HG02973 (cell line): ENCODE measurements at regions not wholly inside any gene's neighbourhood (a gene's known extent, or its start where the extent isn't known, plus 50 kb on each side); places are given as distances from the start of the nearest gene placed in this dataset.

Experiments used
- ATAC-seq: cut with Tn5 transposase; IDR thresholded peaks from one replicate; pipeline ENCODE4 v1.9.1; 2021; ENCODE audit warnings: moderate library complexity; ENCODE audit not compliant: unreplicated experiment

- no peak for ATAC-seq
Measured at GRCh38 chr12:91931111-91931510, 214.5 kb downstream of the BTG1 start.

DNA sequence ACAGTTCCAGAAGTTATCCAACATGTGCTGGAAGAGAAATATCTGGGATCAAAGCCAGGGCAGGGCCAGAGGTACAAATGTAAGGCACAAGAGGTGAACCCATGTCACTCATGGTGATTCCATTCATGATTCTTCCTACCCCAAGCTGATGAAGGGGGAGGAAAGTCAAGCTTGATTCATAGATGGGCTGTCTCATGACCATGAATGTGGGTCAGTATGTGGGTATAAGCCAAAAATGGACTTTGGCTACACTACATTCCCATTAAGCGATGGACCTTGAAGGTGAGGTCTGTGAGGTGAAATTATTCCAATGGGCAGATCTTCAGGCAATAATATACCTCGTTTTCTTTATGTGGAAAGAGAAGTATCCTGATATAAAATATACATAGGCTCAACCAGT is 217.1 kb downstream of the BTG1 start:
- no peak for ATAC-seq

DNA sequence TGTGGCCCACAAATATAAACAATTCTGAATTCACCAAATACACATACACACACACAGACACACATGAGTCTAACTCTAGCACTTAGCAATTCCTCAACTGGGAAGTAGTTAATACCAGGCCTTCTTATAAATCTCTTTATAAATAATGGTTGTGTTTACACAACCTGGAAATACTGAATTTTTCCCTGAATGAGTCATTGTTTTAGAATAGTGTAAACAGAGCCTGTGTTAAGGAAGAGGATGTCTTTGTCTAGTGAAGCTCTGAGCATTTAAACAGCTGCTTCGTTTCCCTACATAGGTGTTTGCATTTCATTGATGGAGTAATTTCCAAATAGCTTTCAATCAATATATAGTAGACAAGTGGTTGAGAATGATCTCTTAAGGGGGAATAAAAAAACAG is 218.8 kb downstream of the BTG1 start:
- no peak for ATAC-seq

DNA sequence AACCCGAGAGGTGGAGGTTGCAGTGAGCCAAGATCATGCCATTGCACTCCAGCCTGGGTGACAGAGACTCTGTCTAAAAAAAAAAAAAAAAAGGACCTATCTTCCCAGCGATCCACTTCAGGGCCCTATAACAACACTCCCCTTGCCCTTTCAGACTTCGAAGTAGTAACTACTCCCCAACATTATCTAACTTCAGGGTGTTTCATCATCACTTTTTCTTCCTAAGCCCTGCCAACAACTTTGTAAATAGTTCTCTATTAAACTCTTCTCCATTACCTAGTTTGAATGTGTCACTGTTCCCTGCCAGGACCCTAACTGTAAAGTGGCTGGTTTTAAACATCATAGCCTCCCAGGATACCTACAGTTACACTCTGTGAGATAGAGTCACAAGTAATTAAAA is 220.8 kb downstream of the BTG1 start:
- ATAC-seq, result no peak

GRCh38 chr12:91923864-91924263 is 221.8 kb downstream of the BTG1 start:
- ATAC-seq, result no peak

DNA sequence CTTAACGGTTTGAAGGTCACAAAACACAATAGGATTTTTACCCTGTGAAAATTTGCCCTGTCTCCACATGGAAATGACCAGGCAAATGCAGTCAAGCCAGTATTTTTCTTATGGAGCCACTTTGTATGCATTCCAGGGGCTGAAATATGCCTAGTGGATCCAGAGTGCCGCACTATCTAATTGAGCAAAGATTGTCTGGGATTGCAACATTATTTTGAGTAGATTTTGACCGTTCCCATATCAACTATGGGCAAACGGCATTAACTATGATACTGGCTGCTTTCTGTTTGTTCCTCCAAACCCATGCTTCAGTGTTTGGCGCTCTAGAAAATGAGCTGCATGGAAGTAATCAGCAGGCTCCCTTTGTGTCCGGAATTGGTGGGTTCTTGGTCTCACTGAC is 223.0 kb downstream of the BTG1 start:
- ATAC-seq, result no peak

DNA sequence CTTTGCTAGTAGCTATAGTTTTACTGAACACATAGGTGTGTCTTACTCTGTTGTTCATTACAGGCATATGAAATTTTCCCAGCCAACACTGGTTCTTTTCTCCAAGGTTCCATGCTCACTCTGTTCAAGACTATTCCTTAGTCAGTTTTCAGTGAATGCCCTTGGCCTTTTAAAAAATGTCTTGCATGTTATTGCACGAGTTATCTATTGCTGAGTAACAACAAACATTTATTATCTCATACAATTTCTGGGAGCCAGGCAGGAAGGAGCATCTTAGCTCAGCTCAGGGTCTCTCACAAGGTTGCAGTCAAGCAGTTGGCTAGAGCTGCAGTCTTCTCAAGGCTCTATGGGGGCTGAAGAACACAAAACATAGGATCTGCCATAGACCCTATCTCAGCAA is 223.5 kb downstream of the BTG1 start:
- ATAC-seq, result no peak

DNA sequence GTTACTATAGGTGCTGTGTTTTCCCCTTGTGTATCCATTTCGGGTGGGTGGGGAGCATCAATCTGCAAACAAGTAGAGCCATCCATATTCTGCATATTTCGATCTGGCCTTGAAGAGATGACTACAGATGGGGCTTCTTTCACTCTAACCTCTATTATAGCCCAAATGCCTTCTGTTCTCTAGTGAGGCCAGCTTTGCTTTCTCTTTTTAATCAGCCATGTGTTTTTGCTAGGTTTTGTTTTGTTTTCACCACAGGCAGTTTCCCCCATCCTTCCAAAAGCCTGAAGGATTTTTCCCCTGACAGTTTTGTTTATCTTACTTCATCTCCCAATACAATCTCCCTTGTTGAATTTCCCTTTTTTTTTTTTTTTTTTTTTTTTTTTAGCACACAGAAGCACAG is 224.1 kb downstream of the BTG1 start:
- ATAC-seq, result no peak

DNA sequence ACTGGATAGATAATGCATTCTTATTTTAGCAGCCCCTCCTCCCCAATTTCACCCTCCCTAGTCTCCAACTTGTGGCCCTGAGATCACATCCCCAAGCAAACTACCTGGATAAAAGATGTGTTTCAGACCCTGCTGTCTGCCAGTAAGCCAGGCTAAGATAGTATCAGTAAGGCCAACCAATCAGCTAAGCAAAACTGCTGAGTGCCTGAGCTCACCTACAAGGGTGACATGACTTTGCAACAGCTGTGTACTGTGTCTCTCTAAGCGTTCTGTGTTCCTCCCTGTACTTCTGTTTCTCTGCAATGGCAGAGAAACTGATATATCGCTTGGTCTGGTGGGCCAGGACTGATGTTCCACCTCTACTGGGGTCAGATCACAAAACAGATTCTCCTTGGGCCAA is 224.9 kb downstream of the BTG1 start:
- no peak for ATAC-seq

GRCh38 chr12:91920276-91920675 is 225.4 kb downstream of the BTG1 start:
- no peak for ATAC-seq

GRCh38 chr12:91918431-91918830 is 227.2 kb downstream of the BTG1 start:
- ATAC-seq, result no peak

- ATAC-seq, result no peak
Measured at GRCh38 chr12:91914701-91915100, 230.9 kb downstream of the BTG1 start.

GRCh38 chr12:91913651-91914050 is 232.0 kb downstream of the BTG1 start:
- no peak for ATAC-seq

GRCh38 chr12:91913124-91913523 is 232.5 kb downstream of the BTG1 start:
- ATAC-seq, result no peak

DNA sequence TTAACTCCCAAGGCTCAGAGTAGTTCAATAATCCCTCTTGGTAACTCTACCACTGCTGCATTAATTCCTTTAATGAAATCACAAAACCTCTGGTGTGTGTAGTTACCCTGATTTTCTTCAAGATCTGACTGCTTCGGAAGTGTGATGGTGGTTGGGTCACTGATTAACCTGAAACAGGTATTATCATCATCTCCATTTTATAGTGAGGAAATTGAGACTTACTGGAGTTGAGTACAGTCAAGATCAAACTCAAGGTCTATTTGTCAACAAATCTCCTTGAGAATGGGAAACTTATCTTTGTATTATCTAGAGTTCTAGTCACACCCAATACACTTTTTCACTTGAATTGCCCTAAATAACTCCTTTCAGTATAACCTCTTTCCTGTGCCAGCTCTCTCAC is 233.5 kb downstream of the BTG1 start:
- no peak for ATAC-seq

DNA sequence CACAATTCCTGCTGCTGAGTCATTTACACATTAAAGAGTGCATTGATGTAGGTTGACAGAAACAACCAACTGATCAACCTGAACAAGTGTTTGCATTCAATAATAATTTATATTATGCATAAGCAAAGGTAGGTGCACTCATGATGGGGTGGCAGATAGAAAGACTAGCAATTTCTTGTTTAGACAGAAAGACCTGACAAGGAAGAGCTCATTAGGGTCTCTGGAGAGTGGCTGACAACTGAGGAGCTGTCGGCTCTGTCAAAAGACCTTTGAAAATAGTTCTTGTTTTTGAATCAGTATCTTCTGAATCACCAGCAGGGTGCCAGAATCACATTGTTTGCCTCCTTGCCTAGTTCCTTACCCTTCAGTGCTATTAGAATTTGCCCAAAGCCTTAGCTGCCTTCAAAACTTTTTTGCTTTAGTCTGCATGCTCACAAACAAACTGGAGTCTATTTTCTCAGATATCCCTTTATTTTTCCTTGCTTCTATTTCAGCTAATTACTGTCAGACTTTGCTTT is 234.7 kb downstream of the BTG1 start:
- no peak for ATAC-seq

- no peak for ATAC-seq
Measured at GRCh38 chr12:91902860-91903683, 242.6 kb downstream of the BTG1 start.

DNA sequence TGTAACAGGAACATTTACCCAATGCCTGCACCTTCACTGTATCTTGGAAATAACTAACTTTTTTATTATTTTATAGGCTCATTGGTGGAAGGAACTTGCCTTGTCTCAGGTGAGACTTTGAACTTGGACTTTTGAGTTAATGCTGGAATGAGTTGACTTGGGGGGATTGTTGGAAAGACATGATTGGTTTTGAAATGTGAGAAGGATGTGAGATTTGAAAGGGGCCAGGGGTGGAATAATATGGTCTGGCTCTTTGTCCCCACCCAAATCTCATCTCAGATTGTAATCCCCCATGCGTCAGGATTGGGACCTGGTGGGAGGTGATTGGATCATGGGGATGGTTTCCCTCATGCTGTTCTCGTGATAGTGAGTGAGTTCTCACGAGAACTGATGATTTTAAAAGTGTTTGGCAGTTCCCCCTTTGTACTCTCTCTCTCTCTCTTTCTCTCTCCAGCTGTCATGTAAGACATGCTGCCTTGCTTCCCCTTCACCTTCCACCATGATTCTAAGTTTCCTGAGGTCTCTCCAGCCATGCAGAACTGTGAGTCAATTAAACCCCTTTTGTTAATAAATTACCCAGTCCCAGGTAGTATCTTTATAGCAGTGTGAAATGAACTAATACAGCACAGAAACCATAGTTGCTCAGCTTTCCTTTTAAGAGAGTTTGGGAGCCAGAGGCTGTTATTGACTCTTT is 244.1 kb downstream of the BTG1 start:
- no peak for ATAC-seq

GRCh38 chr12:91900971-91901370 is 244.7 kb downstream of the BTG1 start:
- ATAC-seq, result no peak

DNA sequence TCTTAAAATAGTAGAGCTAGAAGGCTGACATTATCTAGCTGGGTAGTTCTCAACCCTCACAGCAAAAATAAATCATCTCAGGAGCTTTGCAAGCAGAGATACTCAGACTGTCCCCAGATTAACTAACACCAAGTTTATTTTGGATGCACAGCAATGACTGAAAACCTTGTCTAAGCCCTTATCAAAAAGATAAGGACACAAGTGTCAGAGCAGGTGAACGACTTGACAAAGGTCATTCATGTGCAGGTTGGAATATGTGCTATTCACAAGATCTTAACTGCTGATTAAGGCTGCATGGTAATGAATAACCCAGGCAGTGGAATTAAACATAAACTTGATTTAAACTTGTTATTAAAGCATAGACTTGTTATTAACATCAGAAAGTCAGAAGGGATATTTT is 246.6 kb downstream of the BTG1 start:
- no peak for ATAC-seq

DNA sequence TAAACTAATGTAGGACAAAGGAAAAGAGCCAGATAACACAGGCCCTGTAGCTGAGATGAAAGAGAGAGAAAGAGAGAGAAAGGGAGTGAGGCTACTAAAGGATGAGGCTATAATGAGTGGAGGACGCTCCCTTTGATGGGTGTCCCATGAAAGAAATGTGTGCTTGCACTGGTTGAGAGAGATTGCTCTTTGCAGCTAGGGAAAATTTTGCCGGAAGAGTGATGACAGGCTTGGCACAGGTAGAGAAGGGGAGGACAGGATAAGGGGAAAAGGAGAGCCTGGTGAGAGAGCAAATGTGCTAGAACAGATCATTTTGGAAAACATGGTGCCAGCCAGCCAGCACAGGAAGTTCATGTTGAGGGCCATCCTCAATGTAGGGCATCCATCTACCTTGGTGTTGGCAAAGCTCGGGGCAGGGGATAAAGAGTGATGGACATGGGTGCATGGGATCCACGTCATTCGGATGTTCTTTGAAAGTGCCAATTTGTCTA is 248.6 kb downstream of the BTG1 start:
- ATAC-seq, result no peak
